GM12891 (cell line): ENCODE measurements at regions not wholly inside any gene's neighbourhood (a gene's known extent, or its start where the extent isn't known, plus 50 kb on each side); places are given as distances from the start of the nearest gene placed in this dataset.

Experiments
- POLR2A ChIP-seq: IDR thresholded peaks from 2 replicates; pipeline ENCODE4 v1.6.1; 2011; ENCODE audit warnings: low read depth, low read length, control low read depth
- POLR2AphosphoS5 ChIP-seq: IDR thresholded peaks from 2 replicates; pipeline ENCODE4 v1.6.1; 2011; ENCODE audit warnings: low read depth, low read length, control low read depth
- SPI1 ChIP-seq: IDR thresholded peaks from 2 replicates; pipeline ENCODE4 v1.6.1; 2011; ENCODE audit warnings: low read depth, low read length, control low read depth

DNA sequence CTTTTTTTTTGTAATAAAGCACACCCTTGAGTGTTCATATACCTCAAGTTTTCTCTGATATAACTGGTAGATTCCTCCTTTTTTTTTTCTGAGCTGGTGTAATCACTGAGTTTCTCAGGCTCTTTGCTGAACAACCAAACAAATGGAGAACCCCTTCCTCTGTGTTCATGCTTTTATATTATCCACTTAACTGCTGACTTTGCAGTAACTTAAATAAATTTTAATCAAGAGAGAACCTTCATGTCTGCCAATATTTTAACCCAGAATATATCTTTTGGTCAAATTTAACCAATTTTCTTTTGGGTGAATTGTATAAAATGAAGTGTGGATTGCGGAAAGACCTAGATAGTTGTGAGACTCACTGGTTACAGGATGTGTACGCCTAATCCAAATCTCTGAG lies 833.0 kb upstream of the COX7C start:
- no peak for TF ChIP-seq SPI1
- no peak for TF ChIP-seq POLR2AphosphoS5
- TF ChIP-seq POLR2A, result no peak
